IMR-90 (cell line): ENCODE measurements at regions not wholly inside any gene's neighbourhood (a gene's known extent, or its start where the extent isn't known, plus 50 kb on each side); places are given as distances from the start of the nearest gene placed in this dataset.

Source experiments
- ATAC-seq: fragments of 200-7000 bp; cut with Tn5 transposase; 2 replicates; pipeline ENCODE4 v1.9.1; 2020; ENCODE audit warnings: low read depth, mild to moderate bottlenecking, moderate library complexity
- BruUV-seq: library from RNA; stranded (reverse); fragments of 400-500 nt; replicated peaks from 2 replicates; lab custom pipeline; 2021; lab: Mats Ljungman, UMichigan
- CTCF ChIA-PET: fragments of 300-600 bp; formaldehyde crosslinking; extraction: SDS; loops from one replicate; lab custom pipeline; 2021; ENCODE audit warnings: antibody characterized with exemption; lab: Yijun Ruan, JAX
- POLR2A ChIA-PET: fragments of 300-600 bp; sonication (Branson Sonifier 250); formaldehyde crosslinking; loops from one replicate; lab custom pipeline; 2022; ENCODE audit warnings: antibody characterized with exemption; ENCODE audit not compliant: unreplicated experiment; lab: Charles Lee
- DNase-seq: peaks from one replicate; pipeline ENCODE4 v3.0.0; 2013
- H2AFZ ChIP-seq: replicated peaks from 2 replicates; pipeline ENCODE3; 2013; ENCODE audit warnings: low read length, mild to moderate bottlenecking; ENCODE audit not compliant: poor library complexity
- H2AK5ac ChIP-seq: 2 replicates; pipeline ENCODE4 v1.6.1; 2013; ENCODE audit warnings: low read depth, low read length, inconsistent platforms
- H2AK9ac ChIP-seq: replicated peaks from 2 replicates; pipeline ENCODE3; 2013; ENCODE audit warnings: mild to moderate bottlenecking, low read depth, low read length, moderate library complexity; ENCODE audit not compliant: poor library complexity
- H2BK120ac ChIP-seq: 2 replicates; pipeline ENCODE4 v1.6.1; 2013; ENCODE audit warnings: low read depth, low read length, inconsistent platforms
- H2BK15ac ChIP-seq: 3 replicates; pipeline ENCODE4 v1.6.1; 2013; ENCODE audit warnings: low read depth, low read length, inconsistent platforms
- H2BK20ac ChIP-seq: 2 replicates; pipeline ENCODE4 v1.6.1; 2013; ENCODE audit warnings: low read depth, mild to moderate bottlenecking, inconsistent platforms, low read length, moderate library complexity
- H2BK5ac ChIP-seq: 2 replicates; pipeline ENCODE4 v1.6.1; 2013; ENCODE audit warnings: mild to moderate bottlenecking, low read depth, low read length, inconsistent platforms; ENCODE audit not compliant: poor library complexity, severe bottlenecking
- H3K14ac ChIP-seq: replicated peaks from 2 replicates; pipeline ENCODE4 v1.6.1; 2013; ENCODE audit warnings: low read depth, low read length, inconsistent platforms
- H3K18ac ChIP-seq: 2 replicates; pipeline ENCODE4 v1.6.1; 2013; ENCODE audit warnings: low read depth, low read length, control low read depth
- H3K23ac ChIP-seq: 2 replicates; pipeline ENCODE4 v1.6.1; 2013; ENCODE audit warnings: low read depth, low read length, inconsistent platforms
- H3K27ac ChIP-seq: 2 replicates; pipeline ENCODE4 v1.5.1; 2013; ENCODE audit warnings: mild to moderate bottlenecking, control low read depth, low read length; ENCODE audit not compliant: insufficient read depth
- H3K27me3 ChIP-seq: 2 replicates; pipeline ENCODE4 v1.6.1; 2013; ENCODE audit warnings: low read length; ENCODE audit not compliant: control insufficient read depth, insufficient read depth
- H3K36me3 ChIP-seq: 2 replicates; pipeline ENCODE4 v1.6.1; 2013; ENCODE audit warnings: low read length, mixed read lengths; ENCODE audit not compliant: control insufficient read depth, insufficient read depth
- H3K4ac ChIP-seq: 2 replicates; pipeline ENCODE4 v1.6.1; 2013; ENCODE audit warnings: low read depth, low read length, inconsistent platforms
- H3K4me1 ChIP-seq: 2 replicates; pipeline ENCODE4 v1.6.1; 2013; ENCODE audit warnings: low read length, mixed read lengths; ENCODE audit not compliant: control insufficient read depth, insufficient read depth
- H3K4me2 ChIP-seq: 2 replicates; pipeline ENCODE4 v1.6.1; 2013; ENCODE audit warnings: low read depth, mild to moderate bottlenecking, control low read depth, low read length, moderate library complexity
- H3K4me3 ChIP-seq: 2 replicates; pipeline ENCODE4 v1.5.1; 2013; ENCODE audit warnings: low read depth, mild to moderate bottlenecking, control low read depth, low read length, moderate library complexity; ENCODE audit not compliant: insufficient read depth
- H3K56ac ChIP-seq: 2 replicates; pipeline ENCODE4 v1.6.1; 2013; ENCODE audit warnings: low read length, inconsistent platforms; ENCODE audit not compliant: insufficient read depth; ENCODE audit errors: extremely low read depth
- H3K79me1 ChIP-seq, 2 experiments: 2 replicates each; pipeline ENCODE4 v1.6.1; 2013; ENCODE audit warnings: low read length in 2 of 2, inconsistent platforms in 1 of 2, low read depth in 1 of 2
- H3K9ac ChIP-seq: 2 replicates; pipeline ENCODE4 v1.6.1; 2013; ENCODE audit warnings: low read depth, low read length, control low read depth
- H3K9me1 ChIP-seq: 2 replicates; pipeline ENCODE4 v1.6.1; 2013; ENCODE audit warnings: low read length, inconsistent platforms; ENCODE audit not compliant: insufficient read depth
- H3K9me3 ChIP-seq: 2 replicates; pipeline ENCODE4 v1.6.1; 2013; ENCODE audit warnings: low read length; ENCODE audit not compliant: control insufficient read depth, insufficient read depth
- H4K20me1 ChIP-seq: 2 replicates; pipeline ENCODE4 v1.6.1; 2013; ENCODE audit warnings: low read length, inconsistent platforms; ENCODE audit not compliant: insufficient read depth
- H4K5ac ChIP-seq: 2 replicates; pipeline ENCODE4 v1.6.1; 2013; ENCODE audit warnings: mild to moderate bottlenecking, low read depth, low read length, control low read depth
- H4K8ac ChIP-seq, 2 experiments: 2 replicates each; pipeline ENCODE4 v1.6.1; 2013; ENCODE audit warnings: low read depth in 2 of 2, low read length in 2 of 2, control low read depth in 1 of 2, inconsistent platforms in 1 of 2
- H4K91ac ChIP-seq: 2 replicates; pipeline ENCODE4 v1.6.1; 2013; ENCODE audit warnings: low read depth, low read length, inconsistent platforms; ENCODE audit not compliant: insufficient read depth
- BHLHE40 ChIP-seq: fragments of 150-350 bp; IDR thresholded peaks from 2 replicates; pipeline ENCODE4 v1.6.1; 2016; ENCODE audit warnings: mild to moderate bottlenecking, low read depth, low read length
- CHD1 ChIP-seq: IDR thresholded peaks from 2 replicates; pipeline ENCODE4 v1.6.1; 2012; ENCODE audit warnings: low read depth, low read length, improper control_type of control experiment
- MAZ ChIP-seq: IDR thresholded peaks from 2 replicates; pipeline ENCODE4 v1.6.1; 2012; ENCODE audit warnings: low read depth, mild to moderate bottlenecking, low read length, improper control_type of control experiment, moderate library complexity, borderline replicate concordance
- MXI1 ChIP-seq: IDR thresholded peaks from 2 replicates; pipeline ENCODE4 v1.6.1; 2012; ENCODE audit warnings: low read depth, mild to moderate bottlenecking, low read length, moderate library complexity, borderline replicate concordance
- NFE2L2 ChIP-seq: fragments of 150-350 bp; IDR thresholded peaks from 2 replicates; pipeline ENCODE4 v1.6.1; 2016; ENCODE audit warnings: low read depth, mild to moderate bottlenecking, low read length
- RFX5 ChIP-seq: IDR thresholded peaks from 2 replicates; pipeline ENCODE4 v1.8.0; 2012; ENCODE audit warnings: low read depth, mild to moderate bottlenecking, low read length, moderate library complexity
- SMC3 ChIP-seq: fragments of 150-350 bp; IDR thresholded peaks from 2 replicates; pipeline ENCODE4 v1.6.1; 2016; ENCODE audit warnings: low read depth, mild to moderate bottlenecking, antibody characterized with exemption, low read length, moderate library complexity
- WGBS, 2 experiments: methylation state at CpG; one replicate each; pipeline versions ENCODE4 v1.1.5 to v1.1.7; 2013; ENCODE audit warnings: missing lambda C conversion rate in 2 of 2; ENCODE audit not compliant: insufficient read length in 1 of 2; ENCODE audit errors: extremely low coverage in 2 of 2; 5-methylcytosine and 5-hydroxymethylcytosine counted together
- dilution Hi-C: fragments of 300-500 bp; cut with HindIII; formaldehyde crosslinking; loops from one replicate; pipeline ENCODE4 v1.14.3; 2018; ENCODE audit warnings: low sequenced_read_pairs; ENCODE audit not compliant: unreplicated experiment
- in situ Hi-C: fragments of 300-500 bp; cut with MboI; formaldehyde crosslinking; loops from 3 replicates; pipeline ENCODE4 v1.14.3; 2019; ENCODE audit warnings: low sequenced_read_pairs, inconsistent platforms, mixed read lengths
- intact Hi-C: fragments of 100-400 bp; cut with micrococcal nuclease; formaldehyde crosslinking; loops from 2 replicates; pipeline ENCODE4 v1.10.0; 2022
- TF ChIP-seq, protein P1 (sequence below): fragments of 150-350 bp; IDR thresholded peaks from 2 replicates; pipeline ENCODE4 v1.6.1; 2017; ENCODE audit warnings: mild to moderate bottlenecking, antibody characterized with exemption, low read length, low read depth
- TF ChIP-seq, protein P2 (sequence below): conservative IDR thresholded peaks from 2 replicates; pipeline ENCODE4 v1.5.1; 2012; ENCODE audit warnings: mild to moderate bottlenecking, low read depth, low read length, improper control_type of control experiment

DNA sequence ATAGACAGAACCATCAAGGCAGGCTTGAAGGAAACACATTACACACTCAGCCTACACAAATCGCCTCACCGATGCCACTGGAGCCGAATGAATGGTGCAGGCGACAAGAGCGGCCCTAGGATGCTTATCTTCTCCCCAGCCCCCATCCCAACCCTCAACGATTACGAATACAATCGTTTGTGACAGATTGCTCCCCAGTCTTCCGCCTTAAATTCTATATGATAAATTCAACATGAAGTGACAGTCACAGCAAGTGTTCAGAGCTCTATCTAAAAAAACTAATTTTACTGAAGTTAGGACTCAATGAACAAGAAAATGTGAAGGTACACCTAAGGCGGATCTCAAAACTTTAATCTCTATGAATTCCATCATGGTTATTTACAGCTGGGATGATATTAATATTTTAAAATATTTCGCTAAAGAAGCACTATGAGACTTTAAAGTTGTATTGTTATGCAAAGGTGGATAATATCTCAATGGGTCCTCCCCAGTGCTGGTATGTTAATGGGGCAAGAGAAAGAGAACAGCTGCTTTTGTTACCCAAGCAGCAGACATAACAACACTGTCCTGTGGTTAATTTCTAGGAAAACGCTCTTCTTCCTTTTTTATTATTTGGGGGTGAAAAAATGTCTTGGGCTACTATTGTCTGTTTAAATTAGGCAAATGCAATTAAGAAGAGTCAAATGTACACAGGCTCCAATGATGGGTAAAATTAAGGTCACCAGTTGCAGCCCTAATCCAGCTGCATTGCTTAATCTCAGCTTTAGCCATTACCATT lies 147.6 kb upstream of the NR2F2 start:
- H4K20me1 ChIP-seq, result no peaks in the 10 kb centered on the region
- H3K27me3 ChIP-seq, result no peaks in the 10 kb centered on the region
- H3K56ac ChIP-seq, result no peak overlapping the region
- intact Hi-C loops (loop anchor here (5.0 kb wide), 1 partner anchor 144 kb away; no protein-coding TSS in a partner anchor), dilution Hi-C loops (no loop called here), in situ Hi-C loops (no loop called here)
- no peak overlapping the region for H3K4ac ChIP-seq
- ATAC-seq (no peak), DNase-seq (no peak)
- H3K36me3 ChIP-seq, result no peaks in the 10 kb centered on the region
- ChIA-PET POLR2A (no interaction called here), CTCF (no interaction called here)
- no peaks in the 10 kb centered on the region for H3K79me1 ChIP-seq
- H2BK15ac ChIP-seq, result 0 out of 3 replicates have a peak overlapping the region, but pooled peaks have one; percentile 35
- peak overlapping the region; percentile 17; the same call in 1 of the 2 replicates for H3K18ac ChIP-seq
- WGBS, 2 experiments, result no CpG with 5 or more reads among the region's 12 CpGs
- H3K4me1 ChIP-seq, result peaks cover 8% of the 10 kb centered on the region
- H3K14ac ChIP-seq, result no peak overlapping the region
- H3K9me3 ChIP-seq, result no peaks in the 10 kb centered on the region
- TF ChIP-seq, protein P1, sequence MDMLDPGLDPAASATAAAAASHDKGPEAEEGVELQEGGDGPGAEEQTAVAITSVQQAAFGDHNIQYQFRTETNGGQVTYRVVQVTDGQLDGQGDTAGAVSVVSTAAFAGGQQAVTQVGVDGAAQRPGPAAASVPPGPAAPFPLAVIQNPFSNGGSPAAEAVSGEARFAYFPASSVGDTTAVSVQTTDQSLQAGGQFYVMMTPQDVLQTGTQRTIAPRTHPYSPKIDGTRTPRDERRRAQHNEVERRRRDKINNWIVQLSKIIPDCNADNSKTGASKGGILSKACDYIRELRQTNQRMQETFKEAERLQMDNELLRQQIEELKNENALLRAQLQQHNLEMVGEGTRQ, result no peak
- TF ChIP-seq SMC3, result no peak
- TF ChIP-seq, protein P2, sequence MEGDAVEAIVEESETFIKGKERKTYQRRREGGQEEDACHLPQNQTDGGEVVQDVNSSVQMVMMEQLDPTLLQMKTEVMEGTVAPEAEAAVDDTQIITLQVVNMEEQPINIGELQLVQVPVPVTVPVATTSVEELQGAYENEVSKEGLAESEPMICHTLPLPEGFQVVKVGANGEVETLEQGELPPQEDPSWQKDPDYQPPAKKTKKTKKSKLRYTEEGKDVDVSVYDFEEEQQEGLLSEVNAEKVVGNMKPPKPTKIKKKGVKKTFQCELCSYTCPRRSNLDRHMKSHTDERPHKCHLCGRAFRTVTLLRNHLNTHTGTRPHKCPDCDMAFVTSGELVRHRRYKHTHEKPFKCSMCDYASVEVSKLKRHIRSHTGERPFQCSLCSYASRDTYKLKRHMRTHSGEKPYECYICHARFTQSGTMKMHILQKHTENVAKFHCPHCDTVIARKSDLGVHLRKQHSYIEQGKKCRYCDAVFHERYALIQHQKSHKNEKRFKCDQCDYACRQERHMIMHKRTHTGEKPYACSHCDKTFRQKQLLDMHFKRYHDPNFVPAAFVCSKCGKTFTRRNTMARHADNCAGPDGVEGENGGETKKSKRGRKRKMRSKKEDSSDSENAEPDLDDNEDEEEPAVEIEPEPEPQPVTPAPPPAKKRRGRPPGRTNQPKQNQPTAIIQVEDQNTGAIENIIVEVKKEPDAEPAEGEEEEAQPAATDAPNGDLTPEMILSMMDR, result no peak
- no peak for TF ChIP-seq MAZ
- no peak for TF ChIP-seq RFX5
- TF ChIP-seq MXI1, result no peak
- TF ChIP-seq NFE2L2, result no peak
- TF ChIP-seq BHLHE40, result no peak
- no peak for TF ChIP-seq CHD1
- 0 out of 2 replicates have a peak overlapping the region, but pooled peaks have one; percentile 47 for H2BK120ac ChIP-seq
- no peak overlapping the region; the same call in 1 of the 2 replicates for H4K91ac ChIP-seq
- no TSS peak for BruUV-seq
- H3K4me3 ChIP-seq, result no peak overlapping the region
- H3K27ac ChIP-seq, result no peak overlapping the region
- no peak overlapping the region for H4K8ac ChIP-seq
- H3K4me2 ChIP-seq, result no peak overlapping the region
- no peak overlapping the region for H2AFZ ChIP-seq
- H2AK5ac ChIP-seq, result peak overlapping the region; percentile 7; the same call in 1 of the 2 replicates
- H3K9me1 ChIP-seq, result no peaks in the 10 kb centered on the region
- H2BK20ac ChIP-seq, result no peak overlapping the region
- no peak overlapping the region for H4K5ac ChIP-seq
- H3K23ac ChIP-seq, result no peak overlapping the region
- no peak overlapping the region for H2BK5ac ChIP-seq
- H3K9ac ChIP-seq, result no peak overlapping the region
- no peak overlapping the region for H2AK9ac ChIP-seq
